Brain pericyte (primary cell): ENCODE measurements at regions not wholly inside any gene's neighbourhood (a gene's known extent, or its start where the extent isn't known, plus 50 kb on each side); places are given as distances from the start of the nearest gene placed in this dataset.
"Not testable (repeated sequence)": the region's sequence is repeated elsewhere in the genome, so short reads cannot be mapped to it uniquely, and the experiment has no call there.

Source experiments
- DNase-seq: peaks from one replicate; pipeline ENCODE4 v3.0.0-alpha.2; 2012; ENCODE audit warnings: low read depth, low spot score

GRCh38 chr16:60274431-60275019 is 1540.4 kb upstream of the GOT2 start:
- DNase-seq: no peak

GRCh38 chr16:60271781-60272180 is 1537.7 kb upstream of the GOT2 start:
- no peak for DNase-seq

GRCh38 chr16:60271025-60271771 is 1537.1 kb upstream of the GOT2 start:
- DNase-seq: no peak

- no peak for DNase-seq
Measured at GRCh38 chr16:60261425-60261824, 1527.3 kb upstream of the GOT2 start.

GRCh38 chr16:60259956-60260355 is 1525.8 kb upstream of the GOT2 start:
- DNase-seq: no peak

- DNase-seq: no peak
Measured at GRCh38 chr16:60246086-60246485, 1512.0 kb upstream of the GOT2 start.

GRCh38 chr16:60241671-60242070 is 1507.6 kb upstream of the GOT2 start:
- DNase-seq: no peak

- DNase-seq: no peak
Measured at GRCh38 chr16:60230666-60231065, 1496.5 kb upstream of the GOT2 start.

- DNase-seq: no peak
Measured at GRCh38 chr16:60225541-60225940, 1491.4 kb upstream of the GOT2 start.

- DNase-seq: no peak
Measured at GRCh38 chr16:60217787-60218186, 1483.7 kb upstream of the GOT2 start.

- no peak for DNase-seq
Measured at GRCh38 chr16:60214311-60214710, 1480.2 kb upstream of the GOT2 start.

- DNase-seq: no peak
Measured at GRCh38 chr16:60206516-60206915, 1472.4 kb upstream of the GOT2 start.

- DNase-seq: no peak
Measured at GRCh38 chr16:60204181-60204580, 1470.1 kb upstream of the GOT2 start.

GRCh38 chr16:60203525-60204124 is 1469.5 kb upstream of the GOT2 start:
- DNase-seq: no peak

- not testable (repeated sequence) for DNase-seq
Measured at GRCh38 chr16:60200729-60201128, 1466.6 kb upstream of the GOT2 start.

- DNase-seq: no peak
Measured at GRCh38 chr16:60200161-60200560, 1466.0 kb upstream of the GOT2 start.

GRCh38 chr16:60199150-60199549 is 1465.0 kb upstream of the GOT2 start:
- no peak for DNase-seq

- no peak for DNase-seq
Measured at GRCh38 chr16:60181536-60181935, 1447.4 kb upstream of the GOT2 start.

- no peak for DNase-seq
Measured at GRCh38 chr16:60180609-60181008, 1446.5 kb upstream of the GOT2 start.

GRCh38 chr16:60170196-60170595 is 1436.1 kb upstream of the GOT2 start:
- no peak for DNase-seq

- no peak for DNase-seq
Measured at GRCh38 chr16:60166111-60166510, 1432.0 kb upstream of the GOT2 start.

GRCh38 chr16:60151987-60152386 is 1417.9 kb upstream of the GOT2 start:
- no peak for DNase-seq

- DNase-seq: no peak
Measured at GRCh38 chr16:60150907-60151306, 1416.8 kb upstream of the GOT2 start.
